ENCODE measurements at regions not wholly inside any gene's neighbourhood (a gene's known extent, or its start where the extent isn't known, plus 50 kb on each side); places are given as distances from the start of the nearest gene placed in this dataset.
"Not testable (repeated sequence)": the region's sequence is repeated elsewhere in the genome, so short reads cannot be mapped to it uniquely, and the experiment has no call there.

DNA sequence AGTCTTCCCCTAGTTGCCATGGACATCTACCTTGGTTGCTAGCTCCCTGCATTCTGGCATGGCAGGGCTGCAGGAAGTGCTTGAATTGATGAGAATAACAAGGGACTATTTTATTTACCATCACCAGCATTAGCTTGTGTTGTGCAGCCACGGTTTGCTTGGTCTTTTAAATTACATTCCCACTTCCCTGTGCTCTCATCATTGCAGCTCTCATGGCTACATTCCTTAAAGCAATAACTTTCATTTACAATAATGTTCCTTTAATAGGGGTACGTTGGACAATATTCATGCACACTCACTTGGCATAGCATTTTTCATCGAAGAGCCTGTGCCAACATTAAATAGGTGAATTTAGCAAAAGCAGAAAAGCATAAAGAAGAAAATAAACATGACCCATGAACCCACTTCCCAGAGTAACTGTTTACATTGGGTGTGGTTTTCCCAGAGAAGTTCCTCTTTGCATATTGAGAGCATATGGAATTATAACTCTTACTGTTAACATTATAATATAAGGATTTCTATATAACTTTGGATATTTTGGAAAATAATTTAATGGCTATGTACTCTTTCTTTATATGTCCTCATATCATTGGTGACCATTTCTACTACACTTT, 113.2 kb upstream of the VWC2 start:
- H3K4me3 ChIP-seq (ENCODE audit: low read depth, low read length) = no peak overlapping the region
- no peak for DNase-seq (ENCODE audit: low read depth)
- TF ChIP-seq, protein P1, sequence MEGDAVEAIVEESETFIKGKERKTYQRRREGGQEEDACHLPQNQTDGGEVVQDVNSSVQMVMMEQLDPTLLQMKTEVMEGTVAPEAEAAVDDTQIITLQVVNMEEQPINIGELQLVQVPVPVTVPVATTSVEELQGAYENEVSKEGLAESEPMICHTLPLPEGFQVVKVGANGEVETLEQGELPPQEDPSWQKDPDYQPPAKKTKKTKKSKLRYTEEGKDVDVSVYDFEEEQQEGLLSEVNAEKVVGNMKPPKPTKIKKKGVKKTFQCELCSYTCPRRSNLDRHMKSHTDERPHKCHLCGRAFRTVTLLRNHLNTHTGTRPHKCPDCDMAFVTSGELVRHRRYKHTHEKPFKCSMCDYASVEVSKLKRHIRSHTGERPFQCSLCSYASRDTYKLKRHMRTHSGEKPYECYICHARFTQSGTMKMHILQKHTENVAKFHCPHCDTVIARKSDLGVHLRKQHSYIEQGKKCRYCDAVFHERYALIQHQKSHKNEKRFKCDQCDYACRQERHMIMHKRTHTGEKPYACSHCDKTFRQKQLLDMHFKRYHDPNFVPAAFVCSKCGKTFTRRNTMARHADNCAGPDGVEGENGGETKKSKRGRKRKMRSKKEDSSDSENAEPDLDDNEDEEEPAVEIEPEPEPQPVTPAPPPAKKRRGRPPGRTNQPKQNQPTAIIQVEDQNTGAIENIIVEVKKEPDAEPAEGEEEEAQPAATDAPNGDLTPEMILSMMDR (IDR thresholded peaks at IDR 0.05; ENCODE audit: low read depth, low read length, missing control alignments) = no peak
- in situ Hi-C loops (cut with HindIII; ENCODE audit: low sequenced_read_pairs) = no loop called here

DNA sequence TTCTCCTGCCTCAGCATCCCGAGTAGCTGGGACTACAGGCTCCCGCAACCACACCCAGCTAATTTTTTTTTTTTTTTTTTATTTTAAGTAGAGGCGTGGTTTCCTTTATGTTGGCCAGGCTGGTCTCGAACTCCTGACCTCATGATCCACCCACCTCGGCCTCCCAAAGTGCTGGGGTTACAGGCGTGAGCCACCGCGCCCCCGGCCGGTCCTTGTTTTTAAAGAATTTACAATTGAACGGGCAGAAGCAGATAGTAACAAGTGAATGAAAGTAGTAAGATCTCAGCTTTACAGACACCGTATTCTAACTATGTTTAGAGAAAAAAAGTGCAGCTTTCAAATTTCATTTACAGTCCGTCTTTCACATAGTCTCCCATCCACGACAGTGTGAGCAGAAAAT, 112.5 kb upstream of the VWC2 start:
- no peak for DNase-seq (ENCODE audit: low read depth)
- TF ChIP-seq, protein P1 (IDR thresholded peaks at IDR 0.05; ENCODE audit: low read depth, low read length, missing control alignments) = no peak
- in situ Hi-C loops (cut with HindIII; ENCODE audit: low sequenced_read_pairs) = no loop called here
- H3K4me3 ChIP-seq (ENCODE audit: low read depth, low read length) = no peak overlapping the region

DNA sequence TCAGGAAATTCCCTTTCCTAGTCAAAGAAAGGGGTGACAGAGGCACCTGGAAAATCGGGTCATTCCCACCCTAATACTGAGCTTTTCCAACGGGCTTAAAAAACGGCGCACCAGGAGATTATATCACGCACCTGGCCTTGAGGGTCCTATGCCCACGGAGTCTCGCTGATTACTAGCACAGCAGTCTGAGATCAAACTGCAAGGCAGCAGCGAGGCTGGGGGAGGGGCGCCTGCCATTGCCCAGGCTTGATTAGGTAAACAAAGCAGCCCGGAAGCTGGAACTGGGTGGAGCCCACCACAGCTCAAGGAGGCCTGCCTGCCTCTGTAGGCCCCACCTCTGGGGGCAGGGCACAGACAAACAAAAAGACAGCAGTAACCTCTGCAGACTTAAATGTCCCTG, 107.5 kb upstream of the VWC2 start:
- in situ Hi-C loops (cut with HindIII; ENCODE audit: low sequenced_read_pairs); DNase-seq (ENCODE audit: low read depth); H3K4me3 ChIP-seq (ENCODE audit: low read depth, low read length): not testable (repeated sequence)

DNA sequence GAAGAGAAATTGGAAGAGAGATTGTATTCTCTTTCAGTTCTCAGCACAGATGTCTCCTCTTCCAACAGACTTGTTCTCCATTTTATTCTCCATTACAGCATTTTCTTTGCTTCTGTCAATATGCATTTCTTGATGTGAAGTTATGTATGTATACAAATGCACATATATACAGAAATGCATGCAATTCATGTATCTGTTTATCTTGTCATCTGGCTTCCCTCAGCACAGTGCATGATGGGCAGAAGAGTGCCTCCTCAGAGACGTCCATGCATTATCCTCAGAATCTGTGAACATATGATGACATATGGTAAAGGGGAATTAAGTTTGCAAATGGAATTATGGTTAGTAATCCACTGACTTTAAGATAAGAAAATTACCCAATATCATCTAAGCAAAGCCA, 106.7 kb upstream of the VWC2 start:
- in situ Hi-C loops (cut with HindIII; ENCODE audit: low sequenced_read_pairs) = no loop called here
- TF ChIP-seq, protein P1 (IDR thresholded peaks at IDR 0.05; ENCODE audit: low read depth, low read length, missing control alignments) = no peak
- no peak overlapping the region for H3K4me3 ChIP-seq (ENCODE audit: low read depth, low read length)
- DNase-seq (ENCODE audit: low read depth) = no peak

DNA sequence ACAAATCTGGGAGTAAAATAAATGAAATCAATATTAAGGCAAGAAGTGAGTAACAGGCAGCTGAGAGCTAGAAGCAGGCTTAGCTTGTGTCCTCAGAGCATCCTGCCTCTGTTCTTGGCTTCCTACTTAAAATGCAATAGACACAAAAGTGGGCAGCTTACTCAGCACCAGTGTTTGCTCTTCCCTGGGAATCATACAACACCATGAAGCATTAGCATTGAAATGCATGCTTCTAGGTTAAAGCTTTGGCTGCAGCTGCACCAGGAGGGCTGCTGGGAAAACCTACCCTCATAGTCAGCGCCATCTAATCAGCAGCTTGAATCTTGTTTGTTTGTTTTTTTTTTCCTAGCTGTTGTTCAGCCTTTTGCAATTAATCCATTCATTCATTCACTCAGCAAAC, 104.2 kb upstream of the VWC2 start:
- H3K4me3 ChIP-seq (ENCODE audit: low read depth, low read length) = no peak overlapping the region
- in situ Hi-C loops (cut with HindIII; ENCODE audit: low sequenced_read_pairs) = no loop called here
- TF ChIP-seq, protein P1 (IDR thresholded peaks at IDR 0.05; ENCODE audit: low read depth, low read length, missing control alignments) = no peak
- no peak for DNase-seq (ENCODE audit: low read depth)

DNA sequence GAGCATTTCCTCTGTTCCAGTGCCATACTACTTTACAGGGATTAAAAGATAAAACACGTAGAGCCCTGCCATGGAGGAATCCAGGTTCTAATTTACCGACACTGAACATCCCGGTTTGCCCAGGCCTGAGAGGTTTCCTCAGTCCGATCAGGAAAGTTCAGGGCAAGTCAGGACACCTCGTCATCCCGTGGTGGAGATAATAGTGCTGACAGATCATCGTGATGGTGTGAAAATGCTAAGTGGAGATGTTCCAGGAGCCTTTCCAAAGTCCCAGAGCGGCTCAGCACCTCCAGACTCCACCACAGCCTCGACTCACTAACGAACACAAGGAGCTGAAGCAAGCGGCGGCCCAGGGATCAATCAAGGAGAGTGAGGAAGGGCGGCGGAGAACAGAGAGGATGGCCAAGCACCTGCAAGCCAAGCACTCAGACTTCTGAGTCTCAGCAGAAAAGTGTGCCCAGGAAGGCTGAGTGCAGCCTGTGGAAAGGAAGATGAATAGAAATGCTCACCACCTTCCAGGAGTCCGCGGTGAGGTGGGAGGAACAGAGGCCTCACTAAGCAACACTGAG, 103.7 kb upstream of the VWC2 start:
- TF ChIP-seq, protein P1 (IDR thresholded peaks at IDR 0.05; ENCODE audit: low read depth, low read length, missing control alignments) = no peak
- in situ Hi-C loops (cut with HindIII; ENCODE audit: low sequenced_read_pairs) = no loop called here
- H3K4me3 ChIP-seq (ENCODE audit: low read depth, low read length) = no peak overlapping the region
- no peak for DNase-seq (ENCODE audit: low read depth)

DNA sequence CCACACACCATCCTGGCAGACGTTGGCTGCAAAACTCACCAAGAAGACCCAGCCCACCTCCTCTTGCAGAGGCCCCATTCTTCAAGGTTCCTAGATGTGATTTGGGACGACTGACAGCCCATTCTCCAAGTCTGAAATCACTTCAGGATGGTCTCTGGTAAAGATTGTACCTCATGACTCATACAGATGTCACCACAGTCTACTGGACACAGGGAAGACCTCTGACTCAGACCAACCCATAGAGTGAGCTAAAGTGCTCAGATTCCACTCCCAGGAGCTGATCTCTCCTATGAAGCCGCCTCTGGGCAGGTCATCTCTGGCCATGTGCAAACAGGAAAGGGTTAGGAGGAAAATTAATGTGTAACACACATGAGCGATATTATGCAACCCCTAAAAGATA, 102.4 kb upstream of the VWC2 start:
- TF ChIP-seq, protein P1 (IDR thresholded peaks at IDR 0.05; ENCODE audit: low read depth, low read length, missing control alignments) = no peak
- no peak for DNase-seq (ENCODE audit: low read depth)
- no peak overlapping the region for H3K4me3 ChIP-seq (ENCODE audit: low read depth, low read length)
- in situ Hi-C loops (cut with HindIII; ENCODE audit: low sequenced_read_pairs) = no loop called here
